Testis (tissue), 2 donors: ENCODE measurements at regions not wholly inside any gene's neighbourhood (a gene's known extent, or its start where the extent isn't known, plus 50 kb on each side); places are given as distances from the start of the nearest gene placed in this dataset.

ENCODE experiments used
- CTCF ChIP-seq, 3 experiments: fragments of 450-650 bp in 2 of 3; fragments of 200-600 bp in 1 of 3; sonication (generic) in 1 of 3; IDR thresholded peaks; one replicate each; pipeline ENCODE4 v1.5.1; 2016 to 2019; ENCODE audit warnings: antibody characterized with exemption in 3 of 3, mild to moderate bottlenecking in 2 of 3, moderate library complexity in 1 of 3
- POLR2A ChIP-seq: fragments of 450-650 bp; IDR thresholded peaks from one replicate; pipeline ENCODE4 v1.6.1; 2017; ENCODE audit warnings: antibody characterized with exemption, mild to moderate bottlenecking, moderate library complexity

GRCh38 chr6:87791029-87791428 lies 89.0 kb upstream of the AKIRIN2 start:
- TF ChIP-seq CTCF (IDR thresholded peaks at IDR 0.05) (no peak), POLR2A (no peak)
